WTC11 (cell line): ENCODE measurements at regions not wholly inside any gene's neighbourhood (a gene's known extent, or its start where the extent isn't known, plus 50 kb on each side); places are given as distances from the start of the nearest gene placed in this dataset.

Experiments
- ELF4 ChIP-seq: sonication (generic); formaldehyde crosslinking; IDR thresholded peaks from 2 replicates; pipeline ENCODE4 v1.8.1; 2022; ENCODE audit warnings: low read depth, mild to moderate bottlenecking, moderate library complexity, missing genetic modification reagents
- GABPB1 ChIP-seq: sonication (generic); formaldehyde crosslinking; IDR thresholded peaks from 2 replicates; pipeline ENCODE4 v1.8.1; 2023; ENCODE audit warnings: mild to moderate bottlenecking, missing genetic modification reagents
- IRF2 ChIP-seq: sonication (generic); formaldehyde crosslinking; IDR thresholded peaks from 2 replicates; pipeline ENCODE4 v1.8.0; 2022; ENCODE audit warnings: low read depth, missing genetic modification reagents, borderline replicate concordance
- JUN ChIP-seq: sonication (generic); formaldehyde crosslinking; IDR thresholded peaks from 2 replicates; pipeline ENCODE4 v1.8.0; 2023; ENCODE audit warnings: mild to moderate bottlenecking, missing genetic modification reagents
- NFYB ChIP-seq: sonication (generic); formaldehyde crosslinking; conservative IDR thresholded peaks from 2 replicates; pipeline ENCODE4 v1.8.0; 2022; ENCODE audit warnings: low read depth, missing genetic modification reagents
- SMAD4 ChIP-seq: sonication (generic); formaldehyde crosslinking; IDR thresholded peaks from 2 replicates; pipeline ENCODE4 v1.8.0; 2022; ENCODE audit warnings: mild to moderate bottlenecking, missing genetic modification reagents
- TF ChIP-seq, protein P1 (sequence below): sonication (generic); formaldehyde crosslinking; IDR thresholded peaks from 2 replicates; pipeline ENCODE4 v1.8.0; 2022; ENCODE audit warnings: mild to moderate bottlenecking, missing genetic modification reagents
- TF ChIP-seq, protein P2 (sequence below): sonication (generic); formaldehyde crosslinking; IDR thresholded peaks from 2 replicates; pipeline ENCODE4 v1.8.0; 2022; ENCODE audit warnings: mild to moderate bottlenecking, missing genetic modification reagents
- TF ChIP-seq, protein P3 (sequence below): sonication (generic); formaldehyde crosslinking; IDR thresholded peaks from 2 replicates; pipeline ENCODE4 v1.8.0; 2023; ENCODE audit warnings: missing genetic modification reagents, mild to moderate bottlenecking, borderline replicate concordance
- TF ChIP-seq, protein P4 (sequence below): fragments of 200-600 bp; IDR thresholded peaks from 2 replicates; pipeline ENCODE4 v1.8.0; 2022; ENCODE audit warnings: antibody characterized with exemption
- TF ChIP-seq, protein P5 (sequence below): fragments of 250-450 bp; sonication (Bioruptor Pico); IDR thresholded peaks from 2 replicates; pipeline ENCODE4 v1.9.0; 2021; ENCODE audit warnings: mild to moderate bottlenecking, borderline replicate concordance

DNA sequence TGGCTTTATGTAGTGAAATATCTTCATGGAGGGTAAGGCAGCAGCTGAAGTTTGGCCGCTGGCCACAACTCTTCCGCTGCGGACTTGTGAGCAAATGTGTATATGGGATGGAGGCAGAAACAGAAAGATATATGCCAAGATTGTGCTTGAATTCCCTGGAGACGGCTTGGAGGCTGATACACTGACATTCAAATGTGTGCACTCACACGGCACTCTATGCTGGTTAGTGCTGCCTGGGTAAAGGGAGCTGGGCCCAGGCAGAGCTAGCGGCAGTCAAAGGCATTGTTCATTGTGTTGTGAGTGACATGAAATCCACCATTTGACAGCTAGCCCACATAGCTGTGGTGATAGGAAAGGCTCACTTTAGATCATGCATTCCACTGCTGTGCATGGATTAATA is 202.7 kb downstream of the CLIC5 start:
- TF ChIP-seq, protein P1, sequence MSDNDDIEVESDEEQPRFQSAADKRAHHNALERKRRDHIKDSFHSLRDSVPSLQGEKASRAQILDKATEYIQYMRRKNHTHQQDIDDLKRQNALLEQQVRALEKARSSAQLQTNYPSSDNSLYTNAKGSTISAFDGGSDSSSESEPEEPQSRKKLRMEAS, result no peak
- TF ChIP-seq SMAD4 (CRISPR knock-in tag) (no peak), IRF2 (CRISPR knock-in tag) (no peak), ELF4 (CRISPR knock-in tag) (no peak), NFYB (CRISPR knock-in tag) (no peak), GABPB1 (no peak), JUN (CRISPR knock-in tag) (no peak)
- TF ChIP-seq, protein P2, sequence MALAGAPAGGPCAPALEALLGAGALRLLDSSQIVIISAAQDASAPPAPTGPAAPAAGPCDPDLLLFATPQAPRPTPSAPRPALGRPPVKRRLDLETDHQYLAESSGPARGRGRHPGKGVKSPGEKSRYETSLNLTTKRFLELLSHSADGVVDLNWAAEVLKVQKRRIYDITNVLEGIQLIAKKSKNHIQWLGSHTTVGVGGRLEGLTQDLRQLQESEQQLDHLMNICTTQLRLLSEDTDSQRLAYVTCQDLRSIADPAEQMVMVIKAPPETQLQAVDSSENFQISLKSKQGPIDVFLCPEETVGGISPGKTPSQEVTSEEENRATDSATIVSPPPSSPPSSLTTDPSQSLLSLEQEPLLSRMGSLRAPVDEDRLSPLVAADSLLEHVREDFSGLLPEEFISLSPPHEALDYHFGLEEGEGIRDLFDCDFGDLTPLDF (CRISPR knock-in tag), result no peak
- TF ChIP-seq, protein P3, sequence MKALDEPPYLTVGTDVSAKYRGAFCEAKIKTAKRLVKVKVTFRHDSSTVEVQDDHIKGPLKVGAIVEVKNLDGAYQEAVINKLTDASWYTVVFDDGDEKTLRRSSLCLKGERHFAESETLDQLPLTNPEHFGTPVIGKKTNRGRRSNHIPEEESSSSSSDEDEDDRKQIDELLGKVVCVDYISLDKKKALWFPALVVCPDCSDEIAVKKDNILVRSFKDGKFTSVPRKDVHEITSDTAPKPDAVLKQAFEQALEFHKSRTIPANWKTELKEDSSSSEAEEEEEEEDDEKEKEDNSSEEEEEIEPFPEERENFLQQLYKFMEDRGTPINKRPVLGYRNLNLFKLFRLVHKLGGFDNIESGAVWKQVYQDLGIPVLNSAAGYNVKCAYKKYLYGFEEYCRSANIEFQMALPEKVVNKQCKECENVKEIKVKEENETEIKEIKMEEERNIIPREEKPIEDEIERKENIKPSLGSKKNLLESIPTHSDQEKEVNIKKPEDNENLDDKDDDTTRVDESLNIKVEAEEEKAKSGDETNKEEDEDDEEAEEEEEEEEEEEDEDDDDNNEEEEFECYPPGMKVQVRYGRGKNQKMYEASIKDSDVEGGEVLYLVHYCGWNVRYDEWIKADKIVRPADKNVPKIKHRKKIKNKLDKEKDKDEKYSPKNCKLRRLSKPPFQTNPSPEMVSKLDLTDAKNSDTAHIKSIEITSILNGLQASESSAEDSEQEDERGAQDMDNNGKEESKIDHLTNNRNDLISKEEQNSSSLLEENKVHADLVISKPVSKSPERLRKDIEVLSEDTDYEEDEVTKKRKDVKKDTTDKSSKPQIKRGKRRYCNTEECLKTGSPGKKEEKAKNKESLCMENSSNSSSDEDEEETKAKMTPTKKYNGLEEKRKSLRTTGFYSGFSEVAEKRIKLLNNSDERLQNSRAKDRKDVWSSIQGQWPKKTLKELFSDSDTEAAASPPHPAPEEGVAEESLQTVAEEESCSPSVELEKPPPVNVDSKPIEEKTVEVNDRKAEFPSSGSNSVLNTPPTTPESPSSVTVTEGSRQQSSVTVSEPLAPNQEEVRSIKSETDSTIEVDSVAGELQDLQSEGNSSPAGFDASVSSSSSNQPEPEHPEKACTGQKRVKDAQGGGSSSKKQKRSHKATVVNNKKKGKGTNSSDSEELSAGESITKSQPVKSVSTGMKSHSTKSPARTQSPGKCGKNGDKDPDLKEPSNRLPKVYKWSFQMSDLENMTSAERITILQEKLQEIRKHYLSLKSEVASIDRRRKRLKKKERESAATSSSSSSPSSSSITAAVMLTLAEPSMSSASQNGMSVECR (CRISPR knock-in tag), result no peak
- TF ChIP-seq, protein P4, sequence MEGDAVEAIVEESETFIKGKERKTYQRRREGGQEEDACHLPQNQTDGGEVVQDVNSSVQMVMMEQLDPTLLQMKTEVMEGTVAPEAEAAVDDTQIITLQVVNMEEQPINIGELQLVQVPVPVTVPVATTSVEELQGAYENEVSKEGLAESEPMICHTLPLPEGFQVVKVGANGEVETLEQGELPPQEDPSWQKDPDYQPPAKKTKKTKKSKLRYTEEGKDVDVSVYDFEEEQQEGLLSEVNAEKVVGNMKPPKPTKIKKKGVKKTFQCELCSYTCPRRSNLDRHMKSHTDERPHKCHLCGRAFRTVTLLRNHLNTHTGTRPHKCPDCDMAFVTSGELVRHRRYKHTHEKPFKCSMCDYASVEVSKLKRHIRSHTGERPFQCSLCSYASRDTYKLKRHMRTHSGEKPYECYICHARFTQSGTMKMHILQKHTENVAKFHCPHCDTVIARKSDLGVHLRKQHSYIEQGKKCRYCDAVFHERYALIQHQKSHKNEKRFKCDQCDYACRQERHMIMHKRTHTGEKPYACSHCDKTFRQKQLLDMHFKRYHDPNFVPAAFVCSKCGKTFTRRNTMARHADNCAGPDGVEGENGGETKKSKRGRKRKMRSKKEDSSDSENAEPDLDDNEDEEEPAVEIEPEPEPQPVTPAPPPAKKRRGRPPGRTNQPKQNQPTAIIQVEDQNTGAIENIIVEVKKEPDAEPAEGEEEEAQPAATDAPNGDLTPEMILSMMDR, result no peak
- TF ChIP-seq, protein P5, sequence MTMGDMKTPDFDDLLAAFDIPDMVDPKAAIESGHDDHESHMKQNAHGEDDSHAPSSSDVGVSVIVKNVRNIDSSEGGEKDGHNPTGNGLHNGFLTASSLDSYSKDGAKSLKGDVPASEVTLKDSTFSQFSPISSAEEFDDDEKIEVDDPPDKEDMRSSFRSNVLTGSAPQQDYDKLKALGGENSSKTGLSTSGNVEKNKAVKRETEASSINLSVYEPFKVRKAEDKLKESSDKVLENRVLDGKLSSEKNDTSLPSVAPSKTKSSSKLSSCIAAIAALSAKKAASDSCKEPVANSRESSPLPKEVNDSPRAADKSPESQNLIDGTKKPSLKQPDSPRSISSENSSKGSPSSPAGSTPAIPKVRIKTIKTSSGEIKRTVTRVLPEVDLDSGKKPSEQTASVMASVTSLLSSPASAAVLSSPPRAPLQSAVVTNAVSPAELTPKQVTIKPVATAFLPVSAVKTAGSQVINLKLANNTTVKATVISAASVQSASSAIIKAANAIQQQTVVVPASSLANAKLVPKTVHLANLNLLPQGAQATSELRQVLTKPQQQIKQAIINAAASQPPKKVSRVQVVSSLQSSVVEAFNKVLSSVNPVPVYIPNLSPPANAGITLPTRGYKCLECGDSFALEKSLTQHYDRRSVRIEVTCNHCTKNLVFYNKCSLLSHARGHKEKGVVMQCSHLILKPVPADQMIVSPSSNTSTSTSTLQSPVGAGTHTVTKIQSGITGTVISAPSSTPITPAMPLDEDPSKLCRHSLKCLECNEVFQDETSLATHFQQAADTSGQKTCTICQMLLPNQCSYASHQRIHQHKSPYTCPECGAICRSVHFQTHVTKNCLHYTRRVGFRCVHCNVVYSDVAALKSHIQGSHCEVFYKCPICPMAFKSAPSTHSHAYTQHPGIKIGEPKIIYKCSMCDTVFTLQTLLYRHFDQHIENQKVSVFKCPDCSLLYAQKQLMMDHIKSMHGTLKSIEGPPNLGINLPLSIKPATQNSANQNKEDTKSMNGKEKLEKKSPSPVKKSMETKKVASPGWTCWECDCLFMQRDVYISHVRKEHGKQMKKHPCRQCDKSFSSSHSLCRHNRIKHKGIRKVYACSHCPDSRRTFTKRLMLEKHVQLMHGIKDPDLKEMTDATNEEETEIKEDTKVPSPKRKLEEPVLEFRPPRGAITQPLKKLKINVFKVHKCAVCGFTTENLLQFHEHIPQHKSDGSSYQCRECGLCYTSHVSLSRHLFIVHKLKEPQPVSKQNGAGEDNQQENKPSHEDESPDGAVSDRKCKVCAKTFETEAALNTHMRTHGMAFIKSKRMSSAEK (CRISPR knock-in tag), result no peak
